ENCODE measurements at regions not wholly inside any gene's neighbourhood (a gene's known extent, or its start where the extent isn't known, plus 50 kb on each side); places are given as distances from the start of the nearest gene placed in this dataset.
"Not testable (repeated sequence)": the region's sequence is repeated elsewhere in the genome, so short reads cannot be mapped to it uniquely, and the experiment has no call there.

GRCh38 chr14:98908050-98908449 lies 363.9 kb downstream of the BCL11B start:
- FAIRE-seq (no peak), DNase-seq (ENCODE audit: insufficient read length, low spot score) (no peak)
- no peak for TF ChIP-seq POLR2A (IDR thresholded peaks at IDR 0.05; ENCODE audit: low read depth, low read length)

- FAIRE-seq = peak; percentile 36
- DNase-seq (ENCODE audit: insufficient read length, low spot score) = peak; percentile 28
- TF ChIP-seq POLR2A (IDR thresholded peaks at IDR 0.05; ENCODE audit: low read depth, low read length) = no peak
These were observed 362.6 kb downstream of the BCL11B start for GRCh38 chr14:98909251-98909944.

- TF ChIP-seq POLR2A (IDR thresholded peaks at IDR 0.05; ENCODE audit: low read depth, low read length) = no peak
- FAIRE-seq (no peak), DNase-seq (ENCODE audit: insufficient read length, low spot score) (no peak)
These were observed 361.9 kb downstream of the BCL11B start for GRCh38 chr14:98910061-98910460.

GRCh38 chr14:98912655-98913054 lies 359.3 kb downstream of the BCL11B start:
- DNase-seq (ENCODE audit: insufficient read length, low spot score) (no peak), FAIRE-seq (no peak)
- no peak for TF ChIP-seq POLR2A (IDR thresholded peaks at IDR 0.05; ENCODE audit: low read depth, low read length)

GRCh38 chr14:98913967-98914650 lies 357.9 kb downstream of the BCL11B start:
- no peak for FAIRE-seq
- no peak for TF ChIP-seq POLR2A (IDR thresholded peaks at IDR 0.05; ENCODE audit: low read depth, low read length)
- DNase-seq (ENCODE audit: insufficient read length, low spot score) = no peak

- no peak for FAIRE-seq
- no peak for DNase-seq (ENCODE audit: insufficient read length, low spot score)
- no peak for TF ChIP-seq POLR2A (IDR thresholded peaks at IDR 0.05; ENCODE audit: low read depth, low read length)
These were observed 357.1 kb downstream of the BCL11B start for GRCh38 chr14:98914942-98915341.

GRCh38 chr14:98915625-98916024 lies 356.4 kb downstream of the BCL11B start:
- no peak for TF ChIP-seq POLR2A (IDR thresholded peaks at IDR 0.05; ENCODE audit: low read depth, low read length)
- FAIRE-seq (no peak), DNase-seq (ENCODE audit: insufficient read length, low spot score) (no peak)

GRCh38 chr14:98916036-98916435 lies 356.0 kb downstream of the BCL11B start:
- FAIRE-seq (no peak), DNase-seq (ENCODE audit: insufficient read length, low spot score) (no peak)
- no peak for TF ChIP-seq POLR2A (IDR thresholded peaks at IDR 0.05; ENCODE audit: low read depth, low read length)

GRCh38 chr14:98916476-98916875 lies 355.5 kb downstream of the BCL11B start:
- FAIRE-seq (no peak), DNase-seq (ENCODE audit: insufficient read length, low spot score) (no peak)
- TF ChIP-seq POLR2A (IDR thresholded peaks at IDR 0.05; ENCODE audit: low read depth, low read length) = no peak

GRCh38 chr14:98919434-98919833 lies 352.6 kb downstream of the BCL11B start:
- no peak for FAIRE-seq
- no peak for TF ChIP-seq POLR2A (IDR thresholded peaks at IDR 0.05; ENCODE audit: low read depth, low read length)
- no peak for DNase-seq (ENCODE audit: insufficient read length, low spot score)

GRCh38 chr14:98921306-98921705 lies 350.7 kb downstream of the BCL11B start:
- not testable (repeated sequence) for DNase-seq (ENCODE audit: insufficient read length, low spot score); FAIRE-seq

GRCh38 chr14:98923596-98923995 lies 348.4 kb downstream of the BCL11B start:
- TF ChIP-seq POLR2A (IDR thresholded peaks at IDR 0.05; ENCODE audit: low read depth, low read length) = no peak
- DNase-seq (ENCODE audit: insufficient read length, low spot score) (no peak), FAIRE-seq (no peak)

GRCh38 chr14:98924046-98924445 lies 348.0 kb downstream of the BCL11B start:
- no peak for TF ChIP-seq POLR2A (IDR thresholded peaks at IDR 0.05; ENCODE audit: low read depth, low read length)
- FAIRE-seq = no peak
- DNase-seq (ENCODE audit: insufficient read length, low spot score) = no peak

GRCh38 chr14:98925354-98926040 lies 346.5 kb downstream of the BCL11B start:
- no peak for DNase-seq (ENCODE audit: insufficient read length, low spot score)
- no peak for FAIRE-seq
- TF ChIP-seq POLR2A (IDR thresholded peaks at IDR 0.05; ENCODE audit: low read depth, low read length) = no peak

- no peak for FAIRE-seq
These were observed 345.9 kb downstream of the BCL11B start for GRCh38 chr14:98926146-98926545.

More at GRCh38 chr14:98926146-98926545, 345.9 kb downstream of the BCL11B start:
- DNase-seq (ENCODE audit: insufficient read length, low spot score) = no peak
- no peak for TF ChIP-seq POLR2A (IDR thresholded peaks at IDR 0.05; ENCODE audit: low read depth, low read length)

Measured in H54 (cell line).